NCI-H128 (cell line): ENCODE measurements at regions not wholly inside any gene's neighbourhood (a gene's known extent, or its start where the extent isn't known, plus 50 kb on each side); places are given as distances from the start of the nearest gene placed in this dataset.

Experiments
- DNase-seq: peaks from one replicate; lab custom pipeline; 2025; ENCODE audit not compliant: unreplicated experiment; lab: John Stamatoyannopoulos, UW

GRCh38 chr7:82567841-82568240 lies 124.3 kb upstream of the CACNA2D1 start:
- no peak for DNase-seq

DNA sequence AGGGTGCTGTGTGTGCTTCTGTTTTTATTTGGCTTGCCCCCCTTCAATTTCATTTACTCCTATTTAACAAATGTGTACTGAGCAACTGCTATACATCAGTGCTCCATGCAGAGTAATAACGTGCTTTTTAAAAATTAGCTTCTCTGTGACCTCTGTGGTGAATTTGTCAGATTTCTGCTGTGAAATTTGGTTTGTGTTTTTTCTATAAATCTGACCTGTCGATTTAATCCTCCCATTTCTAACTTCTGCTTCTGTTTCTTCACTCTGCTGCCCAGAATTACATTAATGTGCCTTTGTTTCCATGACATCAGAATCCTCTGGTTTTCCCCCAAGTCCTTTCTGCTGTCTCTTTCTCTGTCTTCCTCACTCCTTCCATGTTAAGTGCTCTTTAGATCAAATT lies 123.8 kb upstream of the CACNA2D1 start:
- DNase-seq: no peak

- no peak for DNase-seq
Observed at GRCh38 chr7:82566752-82567151, 123.2 kb upstream of the CACNA2D1 start.

DNA sequence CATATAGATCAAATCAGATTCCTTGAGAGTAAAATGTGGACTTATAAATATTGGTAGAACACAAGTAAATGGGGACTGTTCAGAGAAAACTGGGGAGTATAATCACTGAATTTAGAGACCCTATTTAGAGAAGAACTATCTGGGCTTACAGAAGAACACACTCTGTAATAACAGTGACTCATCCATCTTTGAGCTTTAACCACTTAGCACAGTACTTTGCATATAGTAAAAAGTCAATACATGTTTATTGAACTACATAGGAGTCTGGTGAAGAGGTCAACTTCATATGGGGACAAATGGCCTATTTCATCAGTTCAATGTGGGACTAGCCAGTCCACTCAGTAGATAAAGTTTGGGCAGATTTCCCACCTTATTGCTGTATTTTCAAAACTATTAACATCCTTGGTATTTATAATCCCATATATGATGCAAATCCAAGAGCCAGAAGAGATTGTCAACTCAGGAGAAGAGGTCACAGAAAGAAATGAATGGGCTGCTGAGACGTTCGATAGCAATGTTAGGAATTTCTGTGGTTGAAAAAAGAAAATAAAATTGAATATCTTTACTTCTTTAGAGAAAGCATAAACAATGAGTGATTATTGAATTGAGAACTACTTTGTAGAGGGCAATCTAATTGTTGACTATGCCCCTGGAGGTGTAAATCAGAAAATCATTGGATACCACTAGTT lies 119.3 kb upstream of the CACNA2D1 start:
- DNase-seq: no peak

DNA sequence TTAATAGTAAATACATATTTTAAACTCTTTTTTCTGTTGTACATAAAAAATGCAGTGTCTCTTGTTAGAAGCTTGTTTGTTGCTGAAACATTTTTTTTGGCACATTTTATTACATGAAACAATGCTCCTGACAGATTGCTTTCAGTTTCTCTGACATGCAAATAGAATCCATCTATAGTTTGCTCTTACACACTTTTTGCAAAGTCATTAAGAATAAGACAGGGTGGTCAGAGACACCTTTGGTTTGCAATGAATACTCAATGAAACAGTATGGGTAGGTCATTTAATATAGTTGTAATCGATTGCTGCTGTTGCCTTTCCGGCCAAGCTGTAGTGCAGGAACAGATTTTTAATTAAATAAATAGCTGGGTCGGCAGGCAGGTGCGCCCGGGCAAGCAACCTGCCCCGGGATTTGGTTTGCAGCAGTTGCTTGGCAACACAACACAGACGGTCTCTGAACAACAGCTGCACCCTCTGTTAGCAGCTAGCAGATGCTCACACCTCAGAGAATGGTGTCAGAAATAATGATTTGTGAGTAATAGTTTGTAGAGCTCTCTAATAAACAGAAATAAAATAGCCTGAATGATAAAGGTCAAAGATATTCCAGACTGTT lies 115.7 kb upstream of the CACNA2D1 start:
- peak; percentile 72 for DNase-seq

GRCh38 chr7:82549616-82550285 lies 106.2 kb upstream of the CACNA2D1 start:
- no peak for DNase-seq

DNA sequence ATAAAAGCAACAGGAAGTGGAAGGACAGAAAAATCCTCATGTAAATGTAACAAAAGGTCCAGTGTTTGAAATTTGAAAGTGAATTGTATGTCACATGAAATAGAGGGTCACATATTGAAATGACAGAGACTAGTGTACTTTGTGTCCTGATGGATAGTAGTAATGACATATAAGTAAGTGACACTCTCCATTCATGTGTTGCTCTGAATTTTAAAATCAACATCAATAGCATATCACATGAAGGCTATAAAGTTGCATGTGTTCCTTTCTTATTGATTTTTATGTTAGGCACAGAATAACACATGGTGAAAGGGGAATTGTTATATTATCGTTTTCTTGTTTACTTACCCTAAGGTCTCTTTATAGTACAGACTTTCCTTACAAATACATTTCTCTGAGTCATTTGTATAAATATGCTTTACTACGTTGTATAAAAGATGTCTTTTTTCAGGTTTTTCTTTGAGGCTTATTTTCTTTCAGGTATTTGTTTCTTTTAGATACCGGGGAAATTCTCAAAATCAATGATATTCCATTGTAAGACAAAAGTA lies 104.6 kb upstream of the CACNA2D1 start:
- no peak for DNase-seq

- no peak for DNase-seq
Observed at GRCh38 chr7:82542665-82543064, 99.1 kb upstream of the CACNA2D1 start.

DNA sequence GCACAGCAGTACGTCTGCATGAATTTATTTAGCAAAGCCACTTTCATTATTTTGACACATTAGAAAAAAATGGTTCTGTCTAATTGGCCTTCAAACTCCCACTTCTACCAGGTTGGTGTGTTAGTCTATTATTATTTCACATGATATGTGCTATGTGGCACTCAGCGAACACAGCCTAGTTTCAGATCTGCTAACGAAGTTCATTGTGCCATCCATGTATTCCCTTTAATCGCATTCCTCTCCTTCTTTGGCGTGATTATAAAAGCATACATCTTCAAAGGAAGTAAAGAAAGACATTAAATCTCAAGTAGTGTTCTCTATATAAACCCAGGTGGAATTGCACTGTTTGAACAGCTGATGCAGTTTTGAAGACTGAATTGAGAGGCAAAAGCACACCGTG lies 96.4 kb upstream of the CACNA2D1 start:
- DNase-seq: no peak

- no peak for DNase-seq
Observed at GRCh38 chr7:82534684-82535083, 91.1 kb upstream of the CACNA2D1 start.

DNA sequence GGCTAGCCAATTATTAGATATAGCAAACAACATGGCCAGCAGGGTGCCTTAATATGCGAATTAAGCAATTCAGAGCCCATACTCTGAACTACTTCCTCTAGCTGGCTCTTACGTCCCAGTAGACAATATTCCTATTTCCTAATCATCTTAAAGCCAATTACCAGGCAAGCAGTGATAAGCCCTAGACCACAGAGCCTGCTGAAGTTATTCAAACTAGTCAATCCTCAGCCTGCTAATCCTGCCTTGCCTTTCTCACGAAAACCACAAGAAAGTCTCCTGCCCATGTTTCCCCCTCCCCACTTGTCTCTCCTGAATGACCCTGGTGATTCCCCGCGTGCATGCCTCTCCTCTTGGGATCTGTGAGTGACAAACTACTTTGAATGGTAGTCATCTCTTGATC lies 86.8 kb upstream of the CACNA2D1 start:
- DNase-seq: no peak

- DNase-seq: no peak
Observed at GRCh38 chr7:82528577-82529310, 85.2 kb upstream of the CACNA2D1 start.

DNA sequence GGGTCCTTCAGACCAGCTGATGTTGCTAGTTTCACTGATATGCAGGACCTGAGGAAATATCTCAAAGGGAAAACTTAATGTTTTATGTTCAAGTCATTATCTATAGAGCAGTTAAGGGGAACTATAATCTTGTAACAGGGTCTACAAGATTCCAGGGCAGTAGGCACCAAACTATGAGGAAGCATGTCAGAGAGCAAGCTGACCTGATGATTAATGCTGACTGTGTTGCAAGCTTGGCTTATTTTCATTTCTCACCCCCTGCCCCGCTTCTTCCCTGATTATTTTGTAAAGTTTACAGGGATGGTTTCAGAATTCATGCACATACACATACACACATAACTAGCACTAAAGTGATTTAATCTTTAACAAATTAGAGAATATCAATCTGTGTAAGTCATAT lies 84.3 kb upstream of the CACNA2D1 start:
- no peak for DNase-seq

- no peak for DNase-seq
Observed at GRCh38 chr7:82521906-82522445, 78.4 kb upstream of the CACNA2D1 start.

GRCh38 chr7:82517050-82517449 lies 73.5 kb upstream of the CACNA2D1 start:
- no peak for DNase-seq

DNA sequence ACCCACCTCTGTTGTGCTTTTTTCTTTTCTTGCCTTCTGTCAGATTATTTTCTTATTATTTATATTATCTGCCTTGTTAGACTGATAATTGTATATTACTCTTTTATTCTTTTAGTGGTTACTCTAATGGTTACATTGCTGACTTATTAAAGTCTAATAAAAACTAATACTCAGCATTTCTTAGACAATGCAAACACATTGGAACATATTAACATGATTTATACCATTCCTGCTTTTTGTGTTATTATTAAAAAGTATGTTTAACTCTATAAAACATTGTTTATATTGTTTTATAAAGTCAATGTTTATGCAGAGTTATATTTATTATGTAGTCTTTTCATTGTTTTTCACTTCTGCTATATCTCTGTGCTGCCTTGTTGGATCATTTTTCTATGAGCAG lies 68.0 kb upstream of the CACNA2D1 start:
- no peak for DNase-seq

DNA sequence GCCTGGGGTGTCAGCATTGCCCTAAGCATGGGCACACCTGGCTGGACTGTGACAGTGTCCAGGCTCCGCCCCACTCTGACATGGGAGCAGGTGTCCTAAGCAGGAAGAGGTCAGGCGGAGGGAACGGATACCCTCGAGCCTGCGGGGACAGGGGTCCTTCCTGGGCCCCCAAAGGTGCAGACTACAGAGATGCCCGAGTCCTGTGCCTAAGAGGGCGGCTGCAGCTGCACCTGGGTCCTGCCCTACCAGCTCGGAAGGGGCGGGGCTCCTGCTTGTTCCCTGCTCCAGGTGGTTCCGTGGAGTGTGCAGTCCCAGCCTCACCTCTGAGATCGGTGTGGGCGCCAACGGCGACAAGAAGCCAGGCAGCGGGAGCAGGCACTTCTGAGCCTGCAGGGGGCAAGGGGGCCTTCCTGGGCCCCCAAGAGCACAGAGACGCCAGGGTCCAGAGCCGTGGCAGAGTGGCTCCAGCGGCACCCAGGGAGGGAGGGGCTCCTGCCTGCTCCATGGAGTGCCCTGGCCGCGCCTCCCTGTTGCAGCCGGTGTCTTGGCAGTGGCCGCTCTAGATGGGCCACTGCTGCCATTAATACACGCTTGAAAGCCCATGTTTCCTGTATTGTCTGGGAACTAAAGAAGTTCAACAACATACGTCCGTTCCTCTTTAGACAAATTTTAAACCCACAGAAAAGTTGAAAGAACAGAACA lies 64.5 kb upstream of the CACNA2D1 start:
- DNase-seq: no peak

- DNase-seq: no peak
Observed at GRCh38 chr7:82507365-82507975, 63.9 kb upstream of the CACNA2D1 start.

DNA sequence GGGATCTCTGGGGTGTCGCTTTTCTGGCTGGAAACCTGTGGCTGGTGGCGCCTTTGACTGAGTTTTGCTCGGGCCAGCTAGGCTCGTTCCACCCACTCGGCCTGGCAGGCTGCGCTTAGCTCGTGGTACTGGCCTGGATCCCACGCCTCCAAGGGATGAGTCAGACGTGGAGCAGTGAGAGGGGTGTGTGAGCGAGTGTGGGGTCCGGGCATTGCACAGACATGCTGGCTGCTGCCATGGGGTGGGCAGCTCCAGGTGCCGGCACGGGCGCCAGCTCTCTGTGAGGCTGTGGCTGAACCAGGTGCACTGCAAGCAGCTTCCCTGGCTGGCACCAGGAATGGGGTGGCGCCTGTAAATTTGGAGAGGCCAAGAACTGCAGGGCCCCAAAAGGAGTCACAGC lies 63.1 kb upstream of the CACNA2D1 start:
- DNase-seq: no peak

DNA sequence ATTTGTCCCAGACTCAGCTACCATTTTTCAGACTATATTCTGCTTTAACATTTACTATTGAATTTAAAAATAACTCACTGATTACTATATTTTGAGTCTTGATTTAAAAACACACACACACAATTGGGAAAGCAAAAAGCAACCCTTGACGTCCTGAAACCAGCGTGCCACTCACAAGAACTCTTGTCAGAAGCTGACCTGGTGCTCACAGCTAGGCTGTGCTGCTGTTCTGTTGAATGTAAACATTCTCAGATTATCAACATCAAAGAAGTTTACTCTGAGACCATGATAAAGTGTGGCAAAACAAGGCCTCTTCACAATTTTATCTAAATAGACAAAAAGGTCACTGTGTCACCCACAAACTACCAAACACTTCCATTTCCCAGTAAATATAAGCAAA lies 62.6 kb upstream of the CACNA2D1 start:
- no peak for DNase-seq
